ENCODE measurements at regions not wholly inside any gene's neighbourhood (a gene's known extent, or its start where the extent isn't known, plus 50 kb on each side); places are given as distances from the start of the nearest gene placed in this dataset.

DNA sequence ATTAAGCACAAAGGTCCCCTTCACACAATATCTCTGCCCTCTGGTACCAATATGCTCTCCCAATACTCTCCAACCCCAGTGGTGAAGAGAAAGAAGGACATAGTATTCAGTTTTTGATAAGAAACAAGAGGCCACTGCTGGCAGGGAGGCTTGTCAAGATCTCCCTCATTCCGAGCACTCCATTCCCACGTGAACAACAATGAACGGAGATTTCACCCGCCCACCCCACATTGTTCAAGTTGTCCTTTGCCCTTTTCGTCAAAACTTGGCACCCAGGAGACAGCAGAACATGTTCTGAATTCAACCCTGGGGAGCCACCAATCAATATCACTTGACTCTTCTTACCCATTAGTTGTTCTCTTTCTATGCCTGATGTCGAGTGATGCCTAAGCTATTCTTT, 54.2 kb upstream of the SLC25A4 start:
- TF ChIP-seq, protein P1, sequence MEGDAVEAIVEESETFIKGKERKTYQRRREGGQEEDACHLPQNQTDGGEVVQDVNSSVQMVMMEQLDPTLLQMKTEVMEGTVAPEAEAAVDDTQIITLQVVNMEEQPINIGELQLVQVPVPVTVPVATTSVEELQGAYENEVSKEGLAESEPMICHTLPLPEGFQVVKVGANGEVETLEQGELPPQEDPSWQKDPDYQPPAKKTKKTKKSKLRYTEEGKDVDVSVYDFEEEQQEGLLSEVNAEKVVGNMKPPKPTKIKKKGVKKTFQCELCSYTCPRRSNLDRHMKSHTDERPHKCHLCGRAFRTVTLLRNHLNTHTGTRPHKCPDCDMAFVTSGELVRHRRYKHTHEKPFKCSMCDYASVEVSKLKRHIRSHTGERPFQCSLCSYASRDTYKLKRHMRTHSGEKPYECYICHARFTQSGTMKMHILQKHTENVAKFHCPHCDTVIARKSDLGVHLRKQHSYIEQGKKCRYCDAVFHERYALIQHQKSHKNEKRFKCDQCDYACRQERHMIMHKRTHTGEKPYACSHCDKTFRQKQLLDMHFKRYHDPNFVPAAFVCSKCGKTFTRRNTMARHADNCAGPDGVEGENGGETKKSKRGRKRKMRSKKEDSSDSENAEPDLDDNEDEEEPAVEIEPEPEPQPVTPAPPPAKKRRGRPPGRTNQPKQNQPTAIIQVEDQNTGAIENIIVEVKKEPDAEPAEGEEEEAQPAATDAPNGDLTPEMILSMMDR (optimal IDR thresholded peaks at IDR 0.05 in 1 of 3, IDR thresholded peaks at IDR 0.05 in 1 of 3, conservative IDR thresholded peaks at IDR 0.05 in 1 of 3; ENCODE audit: extremely low read depth in 1 of 3, insufficient read depth in 2 of 3, low read length in 3 of 3) = no peak
- no peak for TF ChIP-seq EZH2 (IDR thresholded peaks at IDR 0.05; ENCODE audit: low read length)

Data from keratinocyte (primary cell).